NCI-H1105 (cell line): ENCODE measurements at regions not wholly inside any gene's neighbourhood (a gene's known extent, or its start where the extent isn't known, plus 50 kb on each side); places are given as distances from the start of the nearest gene placed in this dataset.

Experiments used
- DNase-seq: peaks from one replicate; lab custom pipeline; 2025; lab: John Stamatoyannopoulos, UW

DNA sequence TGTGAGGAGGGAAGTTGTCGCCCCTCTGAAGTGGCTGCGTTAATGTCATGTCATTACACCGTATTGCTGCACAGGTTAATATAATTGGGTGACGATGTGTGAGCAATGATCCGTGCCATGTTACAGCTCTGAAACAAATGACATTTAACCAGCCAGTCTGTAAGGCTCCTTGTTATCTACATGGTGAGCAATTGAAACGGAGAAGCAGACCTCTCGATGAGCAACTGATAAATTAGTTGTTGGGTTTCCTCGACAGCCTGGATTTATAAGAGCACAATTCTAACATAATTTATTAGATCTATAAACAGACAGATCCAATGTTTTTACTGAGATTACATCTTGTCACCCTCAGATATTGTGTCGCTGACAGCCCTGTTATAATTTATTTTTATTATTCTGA lies 49.9 kb upstream of the MAFB start:
- peak; percentile 78 for DNase-seq

DNA sequence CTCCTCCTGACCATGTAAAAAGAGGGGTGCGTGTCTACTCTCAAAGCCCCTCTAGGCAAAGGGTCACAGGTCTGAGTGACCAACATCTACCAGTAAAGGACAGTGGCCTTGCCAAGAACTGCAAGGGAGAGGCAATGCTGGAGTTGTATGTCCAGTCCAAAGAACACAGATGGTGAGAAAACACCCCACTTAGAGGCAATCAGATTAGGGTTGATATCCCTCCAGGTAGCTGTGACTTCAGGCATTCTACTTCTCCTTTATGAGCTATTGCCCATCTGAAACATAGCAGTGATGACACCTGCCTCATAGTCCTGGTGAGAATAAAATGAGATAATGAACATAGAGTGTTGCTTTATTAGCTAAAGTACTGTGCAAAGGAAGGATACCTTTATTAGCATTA lies 50.8 kb upstream of the MAFB start:
- DNase-seq = no peak

DNA sequence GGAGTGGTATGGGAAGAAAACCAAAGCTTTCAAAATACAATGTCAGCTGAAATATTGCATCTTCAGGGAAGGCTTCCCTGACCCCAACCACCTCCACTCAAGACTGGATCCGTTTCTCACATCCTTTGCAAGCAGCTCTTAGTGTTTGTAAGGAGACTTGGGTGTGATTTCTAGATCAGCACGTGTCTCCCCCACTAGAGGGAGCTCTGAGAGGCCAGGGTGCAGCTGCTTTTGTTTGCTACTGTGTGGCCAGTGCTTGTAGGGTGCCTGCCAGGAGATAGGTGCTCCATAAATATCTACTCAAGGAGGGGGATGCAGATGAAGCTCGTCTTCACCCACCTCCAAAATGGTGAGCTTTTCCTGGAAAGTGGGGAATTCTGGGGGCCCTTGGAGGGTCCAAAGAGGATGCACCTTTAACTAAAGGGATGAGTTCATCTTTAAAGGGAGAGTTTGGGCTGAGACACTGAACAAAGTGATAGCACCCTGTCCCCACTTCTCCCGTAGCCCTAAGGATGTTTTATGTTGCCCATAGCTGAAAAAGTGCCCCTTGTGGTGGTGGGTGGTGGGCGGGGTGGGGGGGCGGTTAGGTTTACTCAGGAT lies 52.6 kb upstream of the MAFB start:
- DNase-seq = peak; percentile 22

DNA sequence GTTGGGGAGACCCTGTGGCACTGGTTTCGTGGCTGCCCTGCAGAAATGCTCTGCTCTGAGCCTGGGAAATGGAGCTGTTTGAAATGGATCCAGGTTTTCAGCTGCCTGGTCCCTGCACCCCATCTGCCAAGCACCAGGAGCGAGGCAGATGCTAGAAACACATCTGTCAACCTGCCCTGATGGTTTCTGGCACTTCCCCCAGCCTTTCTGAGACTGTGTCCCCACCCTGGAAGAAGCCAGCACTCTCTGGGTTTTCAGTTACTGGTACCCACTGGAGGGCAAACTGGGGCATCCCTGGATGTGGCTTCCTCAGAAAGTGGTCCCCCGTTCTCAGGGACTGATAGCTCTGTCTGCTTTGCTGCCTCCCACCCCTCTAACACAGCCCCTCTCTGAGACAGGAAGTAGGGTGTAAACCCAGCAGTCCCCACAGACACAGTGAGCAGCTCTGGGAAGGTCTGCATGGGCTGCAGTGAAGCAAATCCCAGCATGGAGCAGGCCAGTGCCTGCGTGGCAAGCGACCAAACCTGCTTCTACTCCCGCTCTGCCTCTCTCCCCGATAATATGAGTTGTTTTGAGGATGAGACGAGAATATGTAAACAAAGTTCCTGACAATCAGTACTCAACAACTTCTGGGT lies 54.2 kb upstream of the MAFB start:
- DNase-seq = no peak

DNA sequence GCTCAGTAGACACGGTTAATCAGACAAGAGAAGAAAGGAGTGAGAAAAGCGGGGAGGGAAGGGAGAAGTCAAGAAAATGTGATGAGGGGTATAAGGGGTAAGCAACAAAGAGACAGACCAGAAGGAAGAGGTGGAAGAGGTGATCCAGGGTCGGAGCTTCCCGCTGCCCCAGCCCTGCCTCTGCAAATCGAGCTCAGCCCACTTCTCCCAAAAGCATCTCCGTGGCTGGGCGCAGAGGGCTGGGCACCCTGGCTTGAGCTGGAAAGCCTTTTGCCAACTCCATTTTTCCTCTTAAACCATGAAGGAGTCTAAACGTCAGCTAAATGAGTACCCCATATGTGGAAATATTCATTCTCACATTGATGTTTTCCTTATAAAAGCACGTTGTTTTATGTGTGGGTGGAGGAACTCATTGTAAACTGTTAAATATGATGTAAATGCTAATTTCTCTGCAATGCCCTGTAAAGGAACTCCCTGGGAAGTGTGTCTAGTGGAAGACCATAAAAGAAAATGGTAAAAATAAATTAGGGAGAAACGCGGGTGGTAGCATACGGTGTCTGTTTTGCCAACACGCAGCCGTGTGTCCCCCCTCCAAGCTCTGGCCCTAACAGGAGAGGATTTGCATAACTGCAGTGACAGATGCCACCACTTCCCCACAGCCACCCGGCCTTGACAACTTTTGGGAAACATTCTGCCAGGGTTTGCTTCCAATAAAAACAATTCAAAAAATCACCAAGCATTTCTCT lies 55.2 kb upstream of the MAFB start:
- no peak for DNase-seq

DNA sequence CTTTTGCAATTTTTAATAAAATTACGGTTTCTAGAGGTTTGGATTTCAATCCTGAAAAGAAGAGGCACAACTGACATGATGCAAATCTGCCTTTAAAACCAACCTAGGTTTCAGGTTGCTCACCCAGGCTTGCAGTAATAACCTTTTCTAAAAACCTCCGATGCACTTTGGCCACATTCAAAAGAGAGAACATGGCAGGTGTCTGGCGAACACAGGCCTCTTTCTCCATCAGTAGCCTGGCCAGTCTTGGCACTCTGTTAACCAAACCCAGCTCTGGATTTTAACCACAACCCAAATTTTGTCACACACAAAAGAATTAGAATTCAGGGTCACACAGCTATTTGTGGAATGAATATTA lies 55.8 kb upstream of the MAFB start:
- DNase-seq = no peak

DNA sequence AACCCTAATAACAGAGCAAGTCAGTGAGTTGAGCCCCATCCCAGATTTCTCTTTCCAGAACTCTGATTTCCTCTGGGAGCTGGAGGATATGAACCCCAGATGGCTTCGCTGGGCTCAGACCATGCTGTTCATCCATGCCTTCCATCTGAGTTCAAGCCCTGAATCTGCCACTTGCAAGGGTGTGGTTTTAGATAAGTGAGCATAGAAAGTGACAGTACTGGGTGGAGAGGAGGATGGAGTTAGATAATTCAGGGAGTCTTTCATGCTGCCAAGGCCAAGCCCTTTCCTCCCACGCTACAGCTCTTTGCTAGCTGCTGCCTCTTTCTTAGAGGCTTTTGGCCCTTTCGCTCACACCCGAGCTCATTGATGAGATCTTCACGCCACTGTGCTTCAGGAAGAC lies 57.2 kb upstream of the MAFB start:
- no peak for DNase-seq

DNA sequence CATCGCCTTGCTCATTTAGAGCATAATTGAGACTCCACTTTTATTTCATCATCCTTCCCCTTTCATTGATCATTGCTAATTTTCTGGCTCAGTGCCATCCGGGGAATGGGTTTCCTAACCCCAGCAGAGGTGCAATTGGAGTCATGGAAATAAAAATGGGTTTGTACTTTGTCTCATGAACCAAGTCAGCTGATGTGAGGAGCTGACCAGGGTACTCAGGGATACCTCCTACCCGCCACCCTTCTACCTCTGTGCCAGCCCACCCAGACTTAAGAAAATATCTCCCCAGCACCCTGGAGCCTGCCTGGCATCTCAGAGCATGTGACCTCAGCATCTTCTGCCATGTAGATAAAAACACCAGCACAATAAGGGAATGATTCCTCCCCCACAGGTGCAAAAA lies 59.1 kb upstream of the MAFB start:
- DNase-seq = no peak

DNA sequence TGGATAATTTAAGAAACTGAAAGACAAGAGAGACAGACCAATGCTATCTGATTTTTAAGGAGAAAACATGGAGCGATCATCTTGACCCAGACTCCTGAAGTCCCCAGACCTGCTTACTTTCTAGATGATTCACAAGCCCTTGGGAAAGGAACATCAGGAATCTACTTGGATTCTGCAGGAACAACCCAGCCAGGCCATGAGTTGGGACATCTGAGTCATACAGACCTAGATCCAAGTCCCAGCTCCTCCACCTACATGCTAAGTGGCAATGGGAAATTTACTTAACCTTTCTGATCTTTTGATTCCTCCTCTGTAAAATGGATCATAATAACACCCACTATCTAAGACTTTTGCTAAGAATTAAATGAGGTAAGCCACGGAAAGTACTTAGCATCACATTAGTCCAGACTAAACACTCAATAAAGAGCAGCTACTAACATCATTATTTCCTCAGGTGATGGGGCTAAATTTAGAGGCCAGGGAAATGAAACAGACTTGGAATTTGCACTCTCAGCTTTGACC lies 61.0 kb upstream of the MAFB start:
- DNase-seq = no peak

DNA sequence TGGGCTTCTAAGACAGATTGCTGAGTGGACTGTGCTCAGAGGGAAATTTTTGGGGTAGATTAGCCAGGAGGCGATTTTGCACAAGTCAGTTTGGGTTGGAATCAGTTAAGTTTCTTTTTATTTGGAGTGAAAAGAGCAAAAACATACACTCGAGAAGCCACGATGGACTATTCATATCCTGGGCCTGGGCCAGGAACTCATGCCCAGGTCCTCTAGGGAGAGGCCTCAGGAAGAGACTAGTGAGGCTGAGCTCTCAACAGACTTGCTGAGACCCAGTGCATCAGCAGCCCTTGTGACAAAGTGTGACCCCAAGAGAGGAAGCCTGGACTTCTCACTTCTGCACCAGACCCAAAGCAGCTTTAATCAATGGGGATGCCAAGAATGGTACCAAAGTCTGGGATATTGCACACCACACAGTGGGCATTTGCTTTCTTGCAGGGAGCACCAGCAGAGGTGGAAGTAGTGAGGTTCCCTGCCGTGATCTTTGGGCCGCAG lies 61.6 kb upstream of the MAFB start:
- no peak for DNase-seq

DNA sequence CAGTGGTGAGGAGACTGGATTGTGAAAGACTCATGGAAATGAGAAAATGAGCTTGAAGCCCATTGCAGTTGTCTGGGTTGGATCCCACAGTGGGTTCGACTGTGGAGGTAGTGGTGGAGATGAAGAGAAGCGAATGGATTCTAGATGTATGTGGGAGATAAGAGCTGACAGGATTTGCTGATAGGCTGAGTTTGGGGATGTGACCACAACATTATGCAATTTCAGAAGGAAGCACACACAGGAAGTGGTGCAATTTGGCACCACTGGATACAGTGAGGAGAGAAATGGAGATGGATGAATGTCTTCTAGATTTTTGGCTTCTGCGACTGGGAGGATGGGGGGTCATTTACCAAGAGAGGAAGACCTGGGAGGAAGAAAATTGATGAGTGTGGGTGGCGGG lies 64.4 kb upstream of the MAFB start:
- DNase-seq = no peak

DNA sequence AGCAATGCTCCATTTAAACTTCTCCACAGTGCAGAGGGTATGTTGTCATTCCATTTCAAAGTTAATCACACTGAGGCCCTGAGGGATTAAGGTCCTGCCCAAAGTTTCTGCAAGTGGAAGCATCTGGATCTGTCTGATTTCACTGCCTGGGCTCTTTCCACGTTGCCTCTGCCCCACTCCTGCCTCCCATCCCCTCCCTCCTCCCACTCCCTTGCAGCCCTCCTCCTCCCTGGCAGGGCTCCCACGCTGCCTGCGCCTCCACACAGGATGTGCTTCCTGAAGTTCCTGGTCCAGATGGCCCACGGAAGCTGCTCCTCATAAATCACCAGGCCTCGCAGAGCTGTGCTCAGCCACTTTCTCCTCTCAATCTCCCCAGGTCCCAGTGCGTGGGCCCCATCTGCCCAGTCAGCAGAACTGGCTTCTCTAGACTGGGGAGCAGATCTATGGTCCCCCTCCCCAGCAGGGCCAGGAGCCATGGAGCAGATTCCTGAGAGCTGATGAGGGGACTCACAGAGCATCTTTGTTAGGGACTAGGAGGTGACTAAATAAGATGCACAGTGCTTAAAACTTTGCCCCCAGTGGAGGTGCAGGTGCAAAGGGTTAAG lies 65.4 kb upstream of the MAFB start:
- DNase-seq = no peak

DNA sequence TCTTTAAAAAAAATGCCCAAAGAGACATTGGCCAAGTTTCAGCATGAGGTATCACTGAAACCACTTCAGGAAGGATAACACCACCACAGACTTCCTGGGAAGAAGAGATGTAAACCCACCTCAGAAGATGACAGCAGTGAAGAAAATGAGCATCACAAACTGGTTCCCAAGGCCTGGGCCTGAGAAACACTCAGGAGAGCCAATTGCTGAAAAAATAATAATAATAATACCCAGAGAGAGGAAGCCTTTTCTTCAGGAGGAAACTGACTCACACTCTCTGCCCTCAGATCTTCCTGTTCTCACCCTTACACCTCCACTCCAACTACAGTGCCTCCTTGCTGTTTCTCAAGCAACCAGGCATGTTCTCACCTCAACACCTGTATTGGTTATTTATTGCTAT lies 68.1 kb upstream of the MAFB start:
- no peak for DNase-seq

DNA sequence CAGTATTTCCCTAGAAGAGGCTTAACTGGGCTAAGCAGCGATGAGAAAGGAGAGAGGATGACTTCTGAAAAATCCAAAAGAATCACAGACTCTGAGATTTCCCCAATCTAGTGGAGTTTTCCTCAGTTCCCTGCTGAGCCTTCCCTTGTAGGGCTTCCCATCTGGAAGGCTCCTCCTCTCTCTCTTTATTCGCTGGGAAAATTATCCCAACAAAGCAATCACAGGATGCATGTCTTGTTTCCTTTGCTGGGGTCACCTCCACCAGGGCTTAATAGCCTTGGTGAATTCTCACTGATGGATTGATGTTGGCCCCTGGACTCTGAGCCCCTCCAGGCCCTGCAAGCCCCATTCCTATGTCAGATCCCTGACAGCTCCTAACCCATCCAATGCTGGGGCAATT lies 69.8 kb upstream of the MAFB start:
- DNase-seq = no peak

DNA sequence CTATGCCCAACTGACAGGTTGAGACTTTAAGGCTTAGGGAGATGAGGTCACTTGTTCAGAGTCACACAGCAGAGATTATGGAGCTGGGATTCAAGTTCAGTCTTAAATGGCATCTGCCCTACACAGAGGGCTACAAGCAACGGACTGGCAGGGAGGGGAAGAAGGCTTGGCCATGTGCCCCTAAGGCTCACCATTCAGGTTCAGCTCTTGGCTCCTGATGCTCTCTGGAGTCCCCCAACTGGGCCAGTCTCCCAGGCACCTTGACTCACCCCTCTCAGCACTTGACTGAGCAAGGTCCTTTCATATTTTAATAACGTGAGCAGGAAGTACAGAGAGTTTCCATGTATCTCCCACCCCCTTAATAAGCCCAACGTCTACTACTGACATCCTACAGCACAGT lies 71.4 kb upstream of the MAFB start:
- no peak for DNase-seq

DNA sequence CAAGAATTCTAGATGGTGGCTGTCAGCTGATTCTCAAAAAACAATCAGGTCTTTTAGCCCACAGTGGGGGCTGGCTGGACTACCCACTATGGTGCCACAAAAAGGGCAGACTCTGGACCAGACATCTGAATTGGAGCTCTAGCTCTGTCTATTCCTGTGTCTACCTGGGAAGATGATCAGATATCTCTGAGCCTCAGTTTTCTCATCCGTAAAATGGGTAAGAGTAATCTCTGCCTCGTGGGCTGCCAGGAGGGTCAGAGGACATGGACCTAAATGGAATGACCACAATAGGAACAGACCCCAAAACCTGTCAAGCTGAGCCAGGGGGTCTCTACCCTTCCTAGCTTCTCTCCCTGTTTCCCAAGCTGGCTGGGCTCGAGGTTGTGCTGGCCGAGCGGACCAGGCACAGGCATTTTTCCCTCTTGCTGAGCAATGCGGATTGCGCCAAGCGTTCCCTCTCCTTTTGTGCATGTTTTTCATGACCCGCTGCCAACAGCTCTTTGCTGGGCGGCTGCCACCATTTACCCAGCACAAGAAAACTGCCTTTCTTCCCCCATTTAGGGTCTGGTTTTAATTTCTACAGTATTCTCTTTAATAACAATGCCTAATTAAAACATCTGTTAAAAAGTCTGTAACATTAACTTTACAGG lies 74.7 kb upstream of the MAFB start:
- no peak for DNase-seq

DNA sequence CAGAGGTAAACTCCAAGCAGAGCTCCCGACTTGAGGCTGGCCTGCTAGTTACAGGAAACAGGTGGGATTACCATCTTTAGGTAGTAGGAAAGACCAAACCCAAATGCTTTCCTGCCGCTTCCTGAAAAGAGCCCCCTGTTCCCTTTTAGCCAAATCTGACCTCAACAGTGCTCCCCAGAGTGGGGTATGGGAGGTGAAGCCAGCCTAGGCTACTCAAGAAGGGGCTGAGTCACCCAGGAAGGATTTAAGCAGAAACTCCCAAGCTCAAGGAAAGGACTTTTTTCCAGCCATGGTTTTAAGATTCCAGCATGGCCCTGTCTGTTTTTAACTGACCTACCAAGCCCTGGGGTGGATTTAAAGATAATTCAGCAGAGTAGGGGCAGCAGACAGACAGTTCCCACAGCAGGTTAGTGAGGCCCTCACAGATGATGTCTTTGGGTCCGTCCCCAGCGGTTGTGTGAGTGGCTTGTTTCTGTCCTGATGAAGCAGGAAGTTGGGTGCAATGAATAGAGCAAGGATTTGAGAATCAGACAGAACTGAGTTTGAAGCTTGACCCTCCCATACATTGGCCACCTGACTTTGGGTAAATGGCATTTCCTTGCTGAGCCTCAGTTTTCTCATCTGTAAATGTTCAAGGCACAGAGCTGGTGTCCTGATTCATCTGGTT lies 76.9 kb upstream of the MAFB start:
- DNase-seq = no peak

DNA sequence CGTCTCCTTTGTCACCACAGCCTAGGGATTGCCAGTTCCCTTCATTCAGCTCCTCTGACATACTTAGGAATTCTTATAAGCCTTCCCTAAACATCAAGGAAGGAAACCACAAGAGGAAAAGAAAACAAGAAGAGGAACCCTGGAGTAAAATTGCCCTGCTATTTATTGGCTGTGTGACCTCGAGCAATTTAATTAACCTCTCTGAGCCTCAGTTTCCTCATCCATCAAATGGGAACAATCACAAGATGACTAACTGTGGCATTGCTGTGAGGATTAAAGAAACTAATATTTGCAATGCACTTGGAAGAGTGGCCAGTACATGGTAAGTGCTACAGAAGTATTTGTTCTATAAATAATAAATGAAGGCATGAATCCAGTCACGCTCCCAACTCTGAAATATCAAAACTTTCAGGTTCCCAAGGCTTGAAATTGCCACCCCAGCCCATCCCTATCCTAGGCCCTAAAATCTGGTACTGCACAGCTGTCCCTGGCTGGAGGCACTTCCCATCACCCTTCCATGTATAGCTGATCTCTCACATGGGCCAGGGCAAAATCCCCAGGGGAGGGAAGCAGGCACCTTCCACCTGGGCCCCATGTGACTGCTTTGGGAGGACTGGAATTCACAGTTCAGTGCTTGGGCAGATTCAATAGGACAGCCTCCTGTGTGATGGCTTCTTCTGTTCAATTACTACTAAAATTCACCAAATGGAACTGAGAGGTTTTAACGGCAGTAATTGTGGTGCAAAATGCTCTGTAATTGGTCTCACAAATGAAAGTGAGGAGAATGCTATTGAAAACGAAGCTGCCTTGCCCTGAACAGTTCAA lies 78.0 kb upstream of the MAFB start:
- no peak for DNase-seq

DNA sequence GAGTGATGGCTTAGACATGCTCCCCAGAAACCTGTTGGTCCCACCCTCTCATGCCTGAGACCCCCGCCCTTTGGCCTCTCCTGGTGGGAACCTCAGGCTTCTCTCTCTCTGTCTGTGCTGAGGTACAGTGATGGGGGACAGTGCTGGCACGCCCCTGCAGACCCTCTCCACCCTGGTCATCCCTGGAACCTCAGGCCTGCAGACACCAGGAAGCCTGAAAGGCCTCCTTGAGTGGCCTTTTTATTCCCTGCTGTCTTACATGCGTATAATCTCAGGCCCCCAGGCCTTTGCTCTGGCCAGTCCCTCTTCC lies 78.5 kb upstream of the MAFB start:
- DNase-seq = no peak

DNA sequence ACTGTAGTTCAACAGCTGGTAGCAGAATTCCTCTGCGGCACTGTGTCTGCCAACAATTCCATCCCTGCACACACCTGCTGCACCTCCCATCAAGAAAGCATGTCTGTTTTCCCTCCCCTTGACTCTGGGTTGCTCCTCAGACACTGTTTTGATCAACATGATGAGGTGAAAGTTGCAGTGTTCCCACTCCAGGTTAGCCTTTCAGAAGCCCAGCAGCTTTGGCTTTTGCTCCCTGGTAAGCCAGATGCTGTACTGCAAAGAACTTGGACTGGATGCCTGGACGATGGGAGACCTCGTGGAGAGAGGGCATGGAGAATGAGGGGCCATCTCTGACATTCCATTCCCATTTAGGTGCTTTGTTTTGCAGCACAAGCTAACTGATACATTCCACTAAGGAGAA lies 79.1 kb upstream of the MAFB start:
- no peak for DNase-seq

DNA sequence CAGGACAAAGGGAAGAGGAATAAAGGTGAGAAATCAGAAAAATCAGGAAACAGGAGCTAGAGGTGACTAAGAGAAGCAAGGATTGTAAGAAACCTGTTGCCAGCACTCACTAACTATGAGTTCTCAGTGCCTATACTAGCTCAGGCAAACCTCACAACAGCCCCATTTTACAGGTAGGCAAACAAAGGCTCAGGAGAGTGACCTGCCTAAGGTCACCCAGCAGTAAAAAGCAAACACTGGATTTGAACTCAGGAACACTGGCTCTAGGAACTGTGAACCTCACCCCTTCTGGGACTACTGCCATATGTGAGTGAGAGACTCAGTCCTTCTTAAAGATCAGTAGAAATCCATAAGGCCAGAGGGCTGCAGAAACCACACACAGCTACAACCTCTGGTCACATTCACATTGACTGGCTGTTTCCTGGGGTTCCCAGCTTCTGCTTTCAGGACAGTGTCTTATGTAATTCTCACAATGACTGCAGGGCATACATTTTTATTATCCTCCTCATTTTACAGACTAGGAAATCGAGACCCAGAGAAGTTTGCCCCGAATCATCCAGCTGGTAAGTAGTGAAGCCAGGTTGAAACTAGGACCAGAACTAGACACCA lies 80.7 kb upstream of the MAFB start:
- DNase-seq = no peak
